HG02642 (cell line): ENCODE measurements at regions not wholly inside any gene's neighbourhood (a gene's known extent, or its start where the extent isn't known, plus 50 kb on each side); places are given as distances from the start of the nearest gene placed in this dataset.

Source experiments
- ATAC-seq: cut with Tn5 transposase; IDR thresholded peaks from one replicate; pipeline ENCODE4 v1.9.1; 2021; ENCODE audit warnings: mild to moderate bottlenecking; ENCODE audit not compliant: unreplicated experiment, poor library complexity

- ATAC-seq = no peak
Observed at GRCh38 chr3:76378789-76379188, 593.4 kb upstream of the ZNF717 start.

GRCh38 chr3:76383781-76384180 is 598.4 kb upstream of the ZNF717 start:
- ATAC-seq = no peak

GRCh38 chr3:76387000-76387399 is 601.7 kb upstream of the ZNF717 start:
- ATAC-seq = no peak

GRCh38 chr3:76400141-76400540 is 614.8 kb upstream of the ZNF717 start:
- ATAC-seq = no peak

- ATAC-seq = no peak
Observed at GRCh38 chr3:76402926-76403325, 617.6 kb upstream of the ZNF717 start.

GRCh38 chr3:76403556-76403955 is 618.2 kb upstream of the ZNF717 start:
- ATAC-seq = no peak

GRCh38 chr3:76405196-76405595 is 619.8 kb upstream of the ZNF717 start:
- ATAC-seq = no peak

- no peak for ATAC-seq
Observed at GRCh38 chr3:76410762-76411281, 625.5 kb upstream of the ZNF717 start.

- no peak for ATAC-seq
Observed at GRCh38 chr3:76415384-76415783, 624.5 kb upstream of the ROBO2 start.

- ATAC-seq = no peak
Observed at GRCh38 chr3:76429581-76430177, 610.2 kb upstream of the ROBO2 start.

GRCh38 chr3:76432396-76432795 is 607.5 kb upstream of the ROBO2 start:
- ATAC-seq = no peak

GRCh38 chr3:76436894-76437293 is 603.0 kb upstream of the ROBO2 start:
- no peak for ATAC-seq

- ATAC-seq = no peak
Observed at GRCh38 chr3:76438971-76439370, 600.9 kb upstream of the ROBO2 start.

- no peak for ATAC-seq
Observed at GRCh38 chr3:76442374-76442915, 597.5 kb upstream of the ROBO2 start.

GRCh38 chr3:76456322-76456721 is 583.6 kb upstream of the ROBO2 start:
- no peak for ATAC-seq

GRCh38 chr3:76463501-76463900 is 576.4 kb upstream of the ROBO2 start:
- ATAC-seq = no peak

GRCh38 chr3:76470285-76470684 is 569.6 kb upstream of the ROBO2 start:
- no peak for ATAC-seq

- ATAC-seq = no peak
Observed at GRCh38 chr3:76474632-76475031, 565.3 kb upstream of the ROBO2 start.

GRCh38 chr3:76479161-76479650 is 560.7 kb upstream of the ROBO2 start:
- ATAC-seq = no peak

GRCh38 chr3:76482510-76482909 is 557.4 kb upstream of the ROBO2 start:
- ATAC-seq = no peak

- no peak for ATAC-seq
Observed at GRCh38 chr3:76487446-76487845, 552.5 kb upstream of the ROBO2 start.

- no peak for ATAC-seq
Observed at GRCh38 chr3:76490064-76490463, 549.8 kb upstream of the ROBO2 start.
